ENCODE measurements at regions not wholly inside any gene's neighbourhood (a gene's known extent, or its start where the extent isn't known, plus 50 kb on each side); places are given as distances from the start of the nearest gene placed in this dataset.

DNA sequence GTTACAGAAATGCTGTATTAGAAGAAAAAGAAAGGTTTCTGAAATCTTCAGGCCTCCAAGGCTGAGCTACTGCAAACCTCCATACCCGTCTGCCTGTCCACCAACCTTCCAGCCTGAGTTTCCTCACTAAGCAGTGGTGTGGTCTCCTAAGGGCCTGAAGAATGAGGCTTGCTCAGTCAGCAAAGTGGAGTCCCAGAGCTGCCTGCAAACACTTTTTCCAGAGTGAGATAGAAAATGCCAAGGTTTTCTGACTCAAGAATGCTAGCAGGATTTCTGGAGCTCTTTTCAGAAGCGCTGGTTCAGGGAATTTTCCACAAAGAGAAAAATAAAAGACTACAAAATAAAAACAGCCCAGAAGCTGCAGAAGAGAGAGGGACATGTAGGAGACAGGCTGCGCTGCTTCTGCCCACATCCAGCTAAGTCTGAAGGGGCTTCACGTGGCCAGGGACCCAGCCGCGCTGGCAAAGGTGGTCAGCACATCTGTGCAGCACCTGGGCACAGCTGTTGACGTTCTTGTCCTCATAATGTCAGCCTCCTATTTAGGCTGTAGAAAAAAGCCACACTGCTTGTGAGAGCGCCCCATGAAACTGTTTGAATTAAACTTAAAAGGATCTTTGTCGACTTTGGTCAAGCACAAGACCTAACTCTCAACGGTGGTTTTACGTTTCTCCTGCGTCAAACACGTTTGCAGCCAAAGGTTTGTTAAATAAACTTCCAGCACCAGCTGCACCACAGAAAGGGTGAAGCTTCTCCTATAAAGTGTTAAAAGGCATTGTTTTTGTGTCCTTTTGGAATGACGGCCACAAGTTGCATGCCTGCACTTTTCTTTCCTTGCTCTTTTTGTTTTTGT is 209.0 kb downstream of the THBS2 start:
- DNase-seq (no peak), ATAC-seq (peak in 1 of 4 donors; percentile 30)
- Histone ChIP-seq H3K36me3 (no peaks in the 10 kb centered on the region), H3K9me3 (peaks cover 0 to 2% (median 0%) of the 10 kb centered on the region in 12 donors), H3K4me3 (no peak overlapping the region), H3K27ac (peak overlapping the region in 5 of 12 donors; percentile 18 to 61 (median 22)), H3K27me3 (no peaks in the 10 kb centered on the region), H3K4me1 (no peaks in the 10 kb centered on the region)
- no peak for TF ChIP-seq POLR2A (IDR thresholded peaks at IDR 0.05)
- no peak for TF ChIP-seq CTCF (IDR thresholded peaks at IDR 0.05)
- WGBS, 4 donors, result 69 to 76% (median 73%) methylated on average over 14 of the region's 14 CpGs
- intact Hi-C loops (cut with DNase I), result no loop called here

- H3K27me3 ChIP-seq, result no peaks in the 10 kb centered on the region
- intact Hi-C loops (cut with DNase I), result no loop called here
- no peak overlapping the region for H3K27ac ChIP-seq
- DNase-seq (no peak), ATAC-seq (no peak)
- H3K9me3 ChIP-seq, result peaks cover 0 to 22% (median 6%) of the 10 kb centered on the region in 12 donors
- TF ChIP-seq CTCF (IDR thresholded peaks at IDR 0.05) (no peak), POLR2A (IDR thresholded peaks at IDR 0.05) (no peak)
- no peak overlapping the region for H3K4me3 ChIP-seq
- 78 to 84% (median 82%) methylated on average over 5 of the region's 5 CpGs for whole genome bisulfite sequencing, 4 donors
- H3K36me3 ChIP-seq, result no peaks in the 10 kb centered on the region
- H3K4me1 ChIP-seq, result no peaks in the 10 kb centered on the region
These were observed 211.6 kb downstream of the THBS2 start for GRCh38 chr6:169042061-169042460.

- Histone ChIP-seq H3K27me3 (no peaks in the 10 kb centered on the region), H3K36me3 (no peaks in the 10 kb centered on the region), H3K4me1 (no peaks in the 10 kb centered on the region), H3K9me3 (peaks cover 0 to 22% (median 6%) of the 10 kb centered on the region in 12 donors), H3K27ac (no peak overlapping the region), H3K4me3 (no peak overlapping the region)
- no peak for DNase-seq
- ATAC-seq, result no peak
- intact Hi-C loops (cut with DNase I), result no loop called here
- WGBS, 4 donors, result 76 to 87% (median 83%) methylated on average over 9 of the region's 9 CpGs
- no peak for TF ChIP-seq POLR2A (IDR thresholded peaks at IDR 0.05)
- TF ChIP-seq CTCF (IDR thresholded peaks at IDR 0.05), result no peak
These were observed 212.6 kb downstream of the THBS2 start for GRCh38 chr6:169041078-169041477.

DNA sequence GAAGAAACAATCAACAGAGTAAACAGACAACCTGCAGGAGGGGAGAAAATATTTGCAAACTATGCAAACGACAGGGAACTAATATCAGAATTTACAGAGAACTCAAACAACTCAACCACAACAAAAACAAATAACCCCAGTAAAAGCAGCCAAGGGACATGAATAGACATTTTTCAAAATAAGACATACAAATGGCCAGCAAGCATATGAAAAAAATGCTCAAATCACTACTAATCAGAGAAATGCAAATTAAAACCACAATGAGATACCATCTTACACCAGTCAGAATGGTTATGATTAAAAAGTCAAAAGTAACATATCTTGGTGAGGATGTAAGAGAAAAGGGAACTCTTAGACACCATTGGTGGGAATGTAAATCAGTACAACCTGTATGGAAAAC is 215.0 kb downstream of the THBS2 start:
- ATAC-seq, result no peak

More for the DNA sequence above, 215.0 kb downstream of the THBS2 start:
- no peak overlapping the region for H3K4me3 ChIP-seq
- H3K27ac ChIP-seq, result no peak overlapping the region
- peaks cover 0 to 22% (median 6%) of the 10 kb centered on the region in 12 donors for H3K9me3 ChIP-seq
- intact Hi-C loops (cut with DNase I), result no loop called here
- TF ChIP-seq POLR2A (IDR thresholded peaks at IDR 0.05) (no peak), CTCF (IDR thresholded peaks at IDR 0.05) (no peak)
- 47 to 74% (median 59%) methylated on average over 1 of the region's 1 CpG for WGBS, 4 donors
- no peaks in the 10 kb centered on the region for H3K36me3 ChIP-seq
- H3K27me3 ChIP-seq, result no peaks in the 10 kb centered on the region
- H3K4me1 ChIP-seq, result no peaks in the 10 kb centered on the region
- DNase-seq, result no peak

Measured in heart left ventricle (tissue), 16 donors.